Osteocyte (in vitro differentiated cells): ENCODE measurements at regions not wholly inside any gene's neighbourhood (a gene's known extent, or its start where the extent isn't known, plus 50 kb on each side); places are given as distances from the start of the nearest gene placed in this dataset.

Source experiments
- DNase-seq: peaks from one replicate; pipeline ENCODE4 v3.0.0; 2021; ENCODE audit warnings: mixed read lengths; ENCODE audit not compliant: unreplicated experiment; ENCODE audit errors: extremely low spot score
- H3K27ac Mint-ChIP-seq: one replicate; pipeline ENCODE4 v1.8.0; 2021; ENCODE audit warnings: mild to moderate bottlenecking, mixed read lengths; ENCODE audit not compliant: unreplicated experiment
- H3K27me3 Mint-ChIP-seq: one replicate; pipeline ENCODE4 v1.8.0; 2021; ENCODE audit warnings: mixed read lengths; ENCODE audit not compliant: unreplicated experiment
- H3K36me3 Mint-ChIP-seq: one replicate; pipeline ENCODE4 v1.8.0; 2021; ENCODE audit warnings: mixed read lengths; ENCODE audit not compliant: unreplicated experiment
- H3K4me1 Mint-ChIP-seq: one replicate; pipeline ENCODE4 v1.8.0; 2021; ENCODE audit warnings: mixed read lengths; ENCODE audit not compliant: unreplicated experiment
- H3K4me3 Mint-ChIP-seq: one replicate; pipeline ENCODE4 v1.8.0; 2021; ENCODE audit warnings: mild to moderate bottlenecking, moderate library complexity, mixed read lengths; ENCODE audit not compliant: unreplicated experiment
- H3K9me3 Mint-ChIP-seq: one replicate; pipeline ENCODE4 v1.8.0; 2021; ENCODE audit warnings: mixed read lengths; ENCODE audit not compliant: unreplicated experiment
- TF ChIP-seq, protein P1 (sequence below): fragments of 200-600 bp; sonication (generic); IDR thresholded peaks from 2 replicates; pipeline ENCODE4 v1.5.0; 2021; ENCODE audit warnings: antibody characterized with exemption, mild to moderate bottlenecking, moderate library complexity

DNA sequence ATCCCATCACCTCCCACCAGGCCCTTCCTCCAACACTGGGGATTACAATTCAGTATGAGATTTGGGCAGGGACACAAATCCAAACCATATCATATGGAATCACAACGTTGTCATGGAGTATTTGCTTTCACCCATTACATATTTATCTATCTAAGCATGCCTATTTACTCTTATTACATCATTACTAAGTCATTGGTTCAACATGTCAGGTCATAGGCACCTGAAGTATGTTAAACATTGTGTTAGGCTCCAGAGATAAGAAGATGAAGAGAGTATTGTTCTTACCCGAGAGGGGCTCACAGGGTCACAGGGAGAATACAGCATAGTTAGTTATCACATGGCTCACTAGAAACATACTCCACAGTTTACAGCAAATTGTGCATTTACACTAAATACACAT is 150.5 kb downstream of the TMEM161B start:
- DNase-seq: no peak
- Mint-ChIP-seq H3K4me3 (no peak overlapping the region), H3K4me1 (no peaks in the 10 kb centered on the region), H3K27ac (no peak overlapping the region), H3K27me3 (no peaks in the 10 kb centered on the region), H3K36me3 (no peaks in the 10 kb centered on the region), H3K9me3 (no peaks in the 10 kb centered on the region)
- TF ChIP-seq, protein P1, sequence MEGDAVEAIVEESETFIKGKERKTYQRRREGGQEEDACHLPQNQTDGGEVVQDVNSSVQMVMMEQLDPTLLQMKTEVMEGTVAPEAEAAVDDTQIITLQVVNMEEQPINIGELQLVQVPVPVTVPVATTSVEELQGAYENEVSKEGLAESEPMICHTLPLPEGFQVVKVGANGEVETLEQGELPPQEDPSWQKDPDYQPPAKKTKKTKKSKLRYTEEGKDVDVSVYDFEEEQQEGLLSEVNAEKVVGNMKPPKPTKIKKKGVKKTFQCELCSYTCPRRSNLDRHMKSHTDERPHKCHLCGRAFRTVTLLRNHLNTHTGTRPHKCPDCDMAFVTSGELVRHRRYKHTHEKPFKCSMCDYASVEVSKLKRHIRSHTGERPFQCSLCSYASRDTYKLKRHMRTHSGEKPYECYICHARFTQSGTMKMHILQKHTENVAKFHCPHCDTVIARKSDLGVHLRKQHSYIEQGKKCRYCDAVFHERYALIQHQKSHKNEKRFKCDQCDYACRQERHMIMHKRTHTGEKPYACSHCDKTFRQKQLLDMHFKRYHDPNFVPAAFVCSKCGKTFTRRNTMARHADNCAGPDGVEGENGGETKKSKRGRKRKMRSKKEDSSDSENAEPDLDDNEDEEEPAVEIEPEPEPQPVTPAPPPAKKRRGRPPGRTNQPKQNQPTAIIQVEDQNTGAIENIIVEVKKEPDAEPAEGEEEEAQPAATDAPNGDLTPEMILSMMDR: no peak

DNA sequence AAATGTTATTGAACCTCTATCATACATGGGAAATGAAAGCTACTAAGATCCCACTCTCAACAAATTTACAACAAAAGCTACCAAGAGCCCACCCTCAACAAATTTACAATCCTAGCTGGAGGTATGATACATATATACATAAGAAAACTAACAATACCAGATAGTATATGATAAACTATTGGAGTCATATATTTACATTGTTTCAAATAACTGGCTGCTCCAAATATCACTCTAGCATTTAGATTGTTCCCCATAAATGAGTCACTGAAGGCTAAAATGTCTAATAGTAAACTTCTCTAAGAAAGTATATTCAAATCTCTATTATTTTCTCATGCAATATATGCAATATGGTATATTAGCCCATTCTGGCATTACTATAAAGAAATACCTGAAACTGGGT is 151.1 kb downstream of the TMEM161B start:
- Mint-ChIP-seq H3K27me3 (no peaks in the 10 kb centered on the region), H3K27ac (no peak overlapping the region), H3K4me1 (no peaks in the 10 kb centered on the region), H3K9me3 (no peaks in the 10 kb centered on the region), H3K4me3 (no peak overlapping the region), H3K36me3 (no peaks in the 10 kb centered on the region)
- TF ChIP-seq, protein P1: no peak
- no peak for DNase-seq

DNA sequence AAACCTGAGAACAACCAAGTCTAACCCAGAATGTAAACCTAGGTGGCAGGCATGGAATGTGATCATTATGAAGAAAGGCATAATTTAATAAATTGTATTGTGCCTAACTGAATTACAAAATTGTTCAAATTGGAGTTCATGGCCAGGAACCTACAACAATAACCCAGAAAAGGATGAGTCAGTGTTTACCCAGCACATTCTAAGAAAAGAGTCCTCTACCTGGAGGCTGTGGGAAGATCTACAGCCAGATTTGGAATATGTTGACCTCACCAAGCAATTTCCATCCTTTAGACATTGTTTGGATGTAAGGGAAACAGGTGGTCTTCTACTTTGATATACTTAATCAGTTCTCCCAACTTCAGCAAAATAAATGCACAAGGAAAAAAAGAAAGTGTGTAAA is 152.2 kb downstream of the TMEM161B start:
- Mint-ChIP-seq H3K27me3 (no peaks in the 10 kb centered on the region), H3K27ac (no peak overlapping the region), H3K9me3 (no peaks in the 10 kb centered on the region), H3K36me3 (no peaks in the 10 kb centered on the region), H3K4me3 (no peak overlapping the region), H3K4me1 (no peaks in the 10 kb centered on the region)
- no peak for DNase-seq
- TF ChIP-seq, protein P1: no peak

DNA sequence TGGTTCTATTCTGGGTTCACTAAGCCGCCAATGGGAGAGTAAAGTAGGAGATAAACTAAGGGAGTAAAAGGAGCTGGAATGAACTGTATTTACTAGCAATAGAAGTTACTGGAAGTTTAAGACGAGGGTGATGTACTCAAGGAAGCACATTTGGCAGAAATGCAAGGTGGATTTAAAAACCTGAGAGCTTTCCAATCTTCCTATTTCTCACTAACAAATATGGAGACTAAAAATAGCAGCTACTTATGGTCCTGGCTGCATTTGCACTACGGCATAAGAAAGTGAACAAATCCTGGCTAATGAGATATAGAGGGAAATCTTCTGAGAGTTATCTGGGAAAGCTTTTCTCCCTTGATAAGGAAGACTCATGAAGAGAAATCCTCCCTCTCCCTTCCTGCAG is 153.4 kb downstream of the TMEM161B start:
- DNase-seq: no peak
- TF ChIP-seq, protein P1: no peak
- no peaks in the 10 kb centered on the region for H3K4me1 Mint-ChIP-seq
- H3K9me3 Mint-ChIP-seq: no peaks in the 10 kb centered on the region
- no peaks in the 10 kb centered on the region for H3K27me3 Mint-ChIP-seq
- no peak overlapping the region for H3K27ac Mint-ChIP-seq
- H3K4me3 Mint-ChIP-seq: no peak overlapping the region
- no peaks in the 10 kb centered on the region for H3K36me3 Mint-ChIP-seq

DNA sequence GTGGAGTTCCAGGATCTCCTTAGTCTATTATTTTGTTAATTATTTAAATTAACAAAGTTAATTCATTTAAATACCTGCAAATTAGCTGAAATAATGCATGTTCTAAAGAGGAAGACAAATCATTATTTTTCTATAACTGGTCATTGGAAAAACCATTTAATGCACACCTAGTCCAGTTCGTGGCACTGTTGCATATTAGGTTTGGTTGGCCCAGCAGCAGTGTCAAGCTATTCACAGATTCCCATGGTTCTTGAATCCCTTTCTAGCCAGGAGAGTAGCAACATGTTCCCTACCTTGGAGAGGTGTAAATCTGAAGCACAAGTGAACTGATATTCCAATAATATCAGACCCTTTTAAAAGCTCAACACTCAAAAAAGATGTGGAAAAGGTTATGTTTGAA is 155.2 kb downstream of the TMEM161B start:
- TF ChIP-seq, protein P1: no peak
- no peaks in the 10 kb centered on the region for H3K36me3 Mint-ChIP-seq
- H3K4me3 Mint-ChIP-seq: no peak overlapping the region
- no peaks in the 10 kb centered on the region for H3K27me3 Mint-ChIP-seq
- H3K27ac Mint-ChIP-seq: no peak overlapping the region
- DNase-seq: no peak
- no peaks in the 10 kb centered on the region for H3K9me3 Mint-ChIP-seq
- H3K4me1 Mint-ChIP-seq: no peaks in the 10 kb centered on the region
